ENCODE measurements at regions not wholly inside any gene's neighbourhood (a gene's known extent, or its start where the extent isn't known, plus 50 kb on each side); places are given as distances from the start of the nearest gene placed in this dataset.
"Not testable (repeated sequence)": the region's sequence is repeated elsewhere in the genome, so short reads cannot be mapped to it uniquely, and the experiment has no call there.

GRCh38 chr2:216951171-216951570 lies 91.3 kb upstream of the TNP1 start:
- DNase-seq (ENCODE audit: low read depth, low spot score) = no peak

DNA sequence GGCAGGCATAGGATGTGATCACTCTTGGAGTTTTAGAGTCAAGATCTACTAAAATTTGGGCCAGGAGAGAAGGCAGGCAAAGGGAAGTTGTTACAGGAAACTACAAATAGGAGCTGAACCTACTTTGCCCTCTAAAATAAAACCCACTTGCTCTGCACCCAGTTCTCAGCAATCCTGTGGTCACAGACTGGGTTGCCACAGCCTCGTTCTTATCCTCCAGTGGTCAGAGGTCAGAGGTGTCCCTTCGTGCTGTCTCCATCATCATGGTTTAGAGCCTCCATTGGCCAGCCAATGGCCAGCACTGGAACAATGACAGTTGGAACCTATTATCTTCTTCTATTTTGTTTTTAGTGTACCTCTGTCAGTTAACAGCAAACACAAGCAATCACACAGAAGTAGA lies 90.7 kb upstream of the TNP1 start:
- no peak for DNase-seq (ENCODE audit: low read depth, low spot score)

- DNase-seq (ENCODE audit: low read depth, low spot score) = no peak
These were observed 90.0 kb upstream of the TNP1 start for GRCh38 chr2:216949700-216950413.

DNA sequence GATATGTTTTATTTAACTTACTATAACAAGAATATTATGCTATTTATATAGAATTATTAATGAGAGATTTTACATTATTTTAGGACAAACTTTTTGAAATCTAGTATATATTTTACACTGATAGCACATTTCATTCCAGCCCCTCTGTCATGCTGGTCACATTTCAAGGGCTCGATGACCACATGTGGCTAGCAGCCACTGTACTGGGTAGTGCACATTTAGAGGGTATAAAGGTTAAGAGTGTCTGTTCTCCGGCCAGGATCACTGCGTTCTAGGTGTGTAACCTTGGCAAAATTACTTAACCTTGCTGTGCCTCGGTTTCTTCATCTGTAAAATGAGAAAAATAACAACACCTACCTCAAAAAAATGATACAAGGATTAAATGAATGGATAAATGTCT lies 87.2 kb upstream of the TNP1 start:
- no peak for DNase-seq (ENCODE audit: low read depth, low spot score)

GRCh38 chr2:216944733-216945132 lies 84.9 kb upstream of the TNP1 start:
- no peak for DNase-seq (ENCODE audit: low read depth, low spot score)

DNA sequence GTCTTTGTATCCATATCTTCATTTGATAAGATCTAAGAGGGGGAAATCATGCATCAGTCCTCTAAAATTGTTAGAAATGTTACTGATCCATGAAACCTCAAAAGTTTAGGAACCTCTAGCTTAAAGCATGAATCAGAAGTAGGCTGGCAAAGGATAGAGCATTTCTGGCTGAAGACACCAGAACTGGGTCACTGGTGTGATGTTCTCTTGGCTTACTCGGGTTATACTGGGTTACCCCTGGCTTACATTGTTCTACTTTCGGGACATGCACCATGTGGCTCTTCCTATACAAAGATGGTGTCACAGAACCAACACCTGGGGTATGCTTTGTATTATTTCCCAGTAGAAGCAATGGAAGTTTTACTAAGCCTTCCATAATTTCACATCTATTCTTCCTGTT lies 83.2 kb upstream of the TNP1 start:
- no peak for DNase-seq (ENCODE audit: low read depth, low spot score)

DNA sequence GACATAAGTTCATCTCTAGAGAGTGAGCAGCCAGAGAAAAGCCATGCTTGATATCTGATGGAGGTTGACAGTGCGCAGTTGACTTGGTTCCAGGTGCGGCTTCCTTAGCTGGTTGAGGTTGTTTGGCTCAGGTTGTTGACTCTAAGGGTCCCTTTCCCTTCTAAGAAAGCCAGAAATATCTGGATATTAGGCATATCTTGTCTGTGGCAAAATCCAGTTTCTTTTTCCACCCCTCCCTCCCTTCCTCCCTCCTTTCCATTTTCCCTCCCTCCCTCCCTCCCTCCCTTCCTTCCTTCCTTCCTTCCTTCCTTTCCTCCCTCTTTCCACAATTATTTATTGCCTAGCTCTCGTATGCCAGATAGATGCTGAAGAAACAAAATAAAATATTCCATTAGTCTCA lies 82.6 kb upstream of the TNP1 start:
- no peak for DNase-seq (ENCODE audit: low read depth, low spot score)

DNA sequence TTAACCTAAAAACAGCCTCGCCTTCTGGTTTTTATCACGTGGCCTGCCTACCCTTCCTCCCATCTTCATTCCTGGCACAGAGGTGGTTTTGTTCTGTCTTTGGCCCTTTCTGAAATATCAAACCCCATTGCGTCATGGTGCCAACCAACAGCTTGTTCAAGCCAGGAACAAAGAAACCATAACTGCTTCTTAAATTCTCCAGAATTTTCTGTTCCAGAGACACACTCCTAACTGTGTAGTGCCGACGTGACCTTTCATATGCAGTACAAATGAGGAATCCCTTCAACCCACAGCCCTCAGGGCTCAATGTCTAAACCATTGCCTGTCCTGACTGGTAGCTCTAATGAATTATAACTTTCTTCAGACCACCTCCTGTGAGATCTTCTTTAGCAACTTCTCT lies 82.2 kb upstream of the TNP1 start:
- DNase-seq (ENCODE audit: low read depth, low spot score) = no peak

- DNase-seq (ENCODE audit: low read depth, low spot score) = no peak
These were observed 77.1 kb upstream of the TNP1 start for GRCh38 chr2:216936954-216937357.

DNA sequence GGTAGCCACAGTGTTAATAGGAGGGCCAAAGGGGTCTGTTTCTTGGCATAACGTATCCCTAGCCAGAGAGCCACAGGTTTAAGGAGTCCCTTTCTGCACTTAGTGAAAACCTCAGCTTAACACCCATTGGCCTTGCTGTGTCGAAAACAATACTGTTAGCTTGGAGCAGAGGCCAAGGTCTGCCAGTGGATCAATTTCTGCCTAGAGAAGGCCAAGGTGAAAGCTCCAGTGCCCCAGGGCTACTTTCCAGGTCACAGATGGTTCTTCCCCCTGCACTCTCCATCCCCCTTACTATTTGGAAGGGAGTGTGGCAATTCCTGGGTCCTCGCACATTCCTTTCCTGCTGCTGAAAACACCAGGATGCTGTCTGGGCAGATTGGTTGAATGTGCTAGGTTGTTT lies 74.8 kb upstream of the TNP1 start:
- no peak for DNase-seq (ENCODE audit: low read depth, low spot score)

DNA sequence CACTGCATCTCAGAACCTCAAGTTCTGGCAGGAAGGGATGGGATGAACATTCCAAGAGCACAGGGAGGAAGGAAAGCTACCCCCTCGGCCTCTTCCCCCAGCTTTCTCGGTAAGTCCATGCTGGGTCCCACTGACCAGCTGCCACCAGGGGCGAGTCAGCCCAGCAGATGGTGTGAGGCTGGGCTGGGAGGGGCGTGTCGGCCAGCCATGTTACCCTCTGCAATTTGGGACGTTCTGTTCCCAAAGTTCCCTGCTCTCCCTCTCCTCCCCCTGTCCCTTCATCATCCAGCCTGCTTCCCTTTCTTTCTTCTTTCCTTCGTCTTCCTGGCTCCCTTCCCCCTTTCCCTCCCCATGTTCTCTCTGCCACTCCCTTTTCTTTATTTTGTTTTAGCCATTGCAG lies 74.3 kb upstream of the TNP1 start:
- DNase-seq (ENCODE audit: low read depth, low spot score) = no peak

GRCh38 chr2:216932863-216933548 lies 73.1 kb upstream of the TNP1 start:
- DNase-seq (ENCODE audit: low read depth, low spot score) = no peak

DNA sequence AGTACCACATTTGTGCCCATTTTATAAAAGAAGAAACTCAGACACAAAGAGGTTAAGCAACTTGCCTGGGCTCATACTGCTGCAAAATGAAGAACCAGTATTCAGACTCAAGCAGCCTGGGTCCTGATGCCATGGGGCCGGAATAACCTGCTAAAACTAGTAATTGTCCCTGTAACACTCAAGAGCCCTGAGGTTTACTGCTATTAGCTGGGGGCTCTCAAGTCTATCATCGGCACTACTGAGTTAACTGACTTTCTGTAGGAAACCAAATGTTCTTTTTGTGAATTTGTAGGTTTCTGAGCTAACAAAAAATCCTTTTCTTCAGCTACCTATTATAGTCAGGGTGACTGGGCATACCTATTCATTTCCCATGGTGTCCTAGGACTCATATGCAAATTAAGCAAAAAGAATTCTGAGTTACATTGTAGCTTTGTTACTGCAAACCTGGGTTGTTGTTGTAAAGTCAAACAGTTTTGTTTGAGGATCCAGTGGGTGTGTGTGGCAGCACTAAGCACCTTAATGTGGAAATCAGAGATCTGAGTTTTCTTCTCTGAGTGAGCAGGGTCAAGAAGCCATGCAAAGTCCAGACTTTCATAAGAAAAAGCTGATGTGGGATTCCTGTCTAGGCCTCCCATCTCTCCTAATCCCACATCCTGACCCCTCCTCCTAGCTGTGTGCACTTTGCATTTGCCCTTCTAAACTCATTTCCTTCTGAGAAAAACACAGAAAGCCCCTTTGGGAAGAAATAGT lies 72.4 kb upstream of the TNP1 start:
- DNase-seq (ENCODE audit: low read depth, low spot score) = peak; percentile 20

GRCh38 chr2:216930716-216931115 lies 70.9 kb upstream of the TNP1 start:
- DNase-seq (ENCODE audit: low read depth, low spot score) = no peak

- DNase-seq (ENCODE audit: low read depth, low spot score) = not testable (repeated sequence)
These were observed 69.5 kb upstream of the TNP1 start for GRCh38 chr2:216929338-216929737.

- no peak for DNase-seq (ENCODE audit: low read depth, low spot score)
These were observed 67.3 kb upstream of the TNP1 start for GRCh38 chr2:216927163-216927562.

DNA sequence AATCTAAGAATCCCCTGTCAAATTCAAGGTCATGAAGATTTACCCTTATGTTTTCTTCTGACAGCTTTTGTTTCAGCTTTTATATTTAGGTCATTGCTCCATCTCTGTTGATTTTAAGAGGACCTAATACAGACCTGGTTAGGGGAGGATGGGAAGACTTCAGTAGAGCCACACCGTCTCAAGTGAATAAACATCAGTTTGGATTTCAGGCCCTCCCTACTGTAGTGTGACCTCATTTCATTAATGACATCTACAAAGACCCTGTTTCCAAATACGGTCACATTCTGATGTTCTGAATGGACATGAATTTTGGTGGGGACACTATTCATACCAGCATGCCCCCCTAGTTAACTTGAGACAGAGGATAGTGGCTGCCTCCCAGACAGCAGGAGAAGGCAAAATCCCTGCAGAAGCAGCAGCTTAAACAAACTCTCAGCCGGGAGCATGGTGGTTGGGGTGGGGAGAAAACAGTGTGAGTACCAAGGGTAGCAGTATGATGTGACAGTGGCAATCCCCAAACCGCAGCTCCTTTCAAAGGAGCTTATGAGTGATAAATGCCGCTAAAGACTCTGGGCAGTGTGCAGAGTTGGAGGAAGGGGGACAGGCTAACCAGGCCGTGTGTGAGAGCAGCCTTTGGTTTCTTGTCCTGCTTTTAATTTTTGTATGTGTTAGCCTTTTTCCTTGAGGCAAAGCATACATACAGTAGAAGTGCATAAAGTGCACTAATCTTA lies 65.9 kb upstream of the TNP1 start:
- DNase-seq (ENCODE audit: low read depth, low spot score) = no peak

GRCh38 chr2:216925006-216925405 lies 65.1 kb upstream of the TNP1 start:
- no peak for DNase-seq (ENCODE audit: low read depth, low spot score)

DNA sequence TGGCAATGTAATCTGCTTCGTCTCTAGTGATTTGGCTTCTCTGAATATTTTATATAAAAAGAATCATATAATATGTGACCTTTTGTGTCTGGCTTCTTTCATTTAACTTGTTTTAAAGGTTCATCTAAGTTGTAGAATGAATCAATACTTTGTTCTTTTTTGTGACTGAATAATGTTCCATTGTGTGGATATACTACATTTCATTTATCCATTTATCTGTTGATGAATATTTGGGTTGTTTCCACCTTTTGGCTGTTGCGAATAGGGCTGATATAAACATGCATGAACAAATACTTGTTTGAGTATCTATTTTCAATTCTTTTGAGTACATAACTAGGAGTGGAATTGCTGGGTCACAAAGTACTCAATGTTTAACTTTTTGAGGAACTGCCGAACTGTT lies 63.8 kb upstream of the TNP1 start:
- DNase-seq (ENCODE audit: low read depth, low spot score) = no peak

- DNase-seq (ENCODE audit: low read depth, low spot score) = no peak
These were observed 62.4 kb upstream of the TNP1 start for GRCh38 chr2:216922175-216922780.

DNA sequence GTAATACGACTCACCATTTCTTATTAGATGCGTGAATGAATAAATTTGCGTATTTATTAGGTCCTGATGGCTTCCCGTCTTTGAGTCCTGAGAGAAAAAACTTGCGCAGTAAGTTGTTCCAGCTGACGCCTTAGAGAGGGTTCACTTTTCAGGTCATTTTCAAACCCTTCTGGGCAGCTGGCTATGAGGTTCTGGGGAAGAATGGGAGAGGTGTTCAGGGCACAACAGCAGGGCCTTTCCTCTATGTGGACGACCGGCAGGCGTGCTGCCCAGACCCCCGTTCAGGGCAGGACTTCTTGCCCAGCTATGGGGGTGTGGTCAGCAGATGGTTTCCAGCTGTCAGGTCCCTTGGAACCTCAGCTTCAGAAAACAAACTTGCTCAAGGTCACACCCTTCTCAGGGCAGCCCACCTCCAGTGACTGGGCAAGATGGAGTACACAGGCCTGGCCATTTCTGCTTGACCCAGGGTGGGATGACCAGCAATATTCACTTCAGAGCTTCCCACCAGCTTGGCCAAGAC lies 61.1 kb upstream of the TNP1 start:
- no peak for DNase-seq (ENCODE audit: low read depth, low spot score)
